ENCODE measurements at regions not wholly inside any gene's neighbourhood (a gene's known extent, or its start where the extent isn't known, plus 50 kb on each side); places are given as distances from the start of the nearest gene placed in this dataset.

DNA sequence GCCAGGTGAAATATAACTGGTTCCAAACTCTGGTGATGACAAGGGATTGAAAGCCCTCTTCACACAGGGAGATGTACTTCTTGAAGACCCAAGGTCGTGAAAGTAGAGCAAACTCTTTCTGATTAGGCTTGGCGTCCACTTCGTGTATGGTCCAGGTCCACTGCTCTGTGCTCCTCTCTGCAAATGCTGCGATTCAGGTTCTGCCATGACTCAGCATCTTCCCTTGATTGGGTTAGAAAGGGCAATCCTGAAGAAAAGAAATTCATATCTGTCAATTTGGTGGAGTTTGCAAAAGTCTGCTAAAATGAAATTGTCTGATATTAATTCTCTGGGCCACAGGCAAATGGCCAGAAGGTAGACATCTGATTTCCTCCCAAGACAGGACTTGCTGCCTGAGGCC lies 431.4 kb downstream of the ACTR3B start:
- TF ChIP-seq, protein P1, sequence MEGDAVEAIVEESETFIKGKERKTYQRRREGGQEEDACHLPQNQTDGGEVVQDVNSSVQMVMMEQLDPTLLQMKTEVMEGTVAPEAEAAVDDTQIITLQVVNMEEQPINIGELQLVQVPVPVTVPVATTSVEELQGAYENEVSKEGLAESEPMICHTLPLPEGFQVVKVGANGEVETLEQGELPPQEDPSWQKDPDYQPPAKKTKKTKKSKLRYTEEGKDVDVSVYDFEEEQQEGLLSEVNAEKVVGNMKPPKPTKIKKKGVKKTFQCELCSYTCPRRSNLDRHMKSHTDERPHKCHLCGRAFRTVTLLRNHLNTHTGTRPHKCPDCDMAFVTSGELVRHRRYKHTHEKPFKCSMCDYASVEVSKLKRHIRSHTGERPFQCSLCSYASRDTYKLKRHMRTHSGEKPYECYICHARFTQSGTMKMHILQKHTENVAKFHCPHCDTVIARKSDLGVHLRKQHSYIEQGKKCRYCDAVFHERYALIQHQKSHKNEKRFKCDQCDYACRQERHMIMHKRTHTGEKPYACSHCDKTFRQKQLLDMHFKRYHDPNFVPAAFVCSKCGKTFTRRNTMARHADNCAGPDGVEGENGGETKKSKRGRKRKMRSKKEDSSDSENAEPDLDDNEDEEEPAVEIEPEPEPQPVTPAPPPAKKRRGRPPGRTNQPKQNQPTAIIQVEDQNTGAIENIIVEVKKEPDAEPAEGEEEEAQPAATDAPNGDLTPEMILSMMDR (conservative IDR thresholded peaks at IDR 0.05; ENCODE audit: low read depth, low read length), result no peak
- TF ChIP-seq EZH2 (IDR thresholded peaks at IDR 0.05; ENCODE audit: borderline replicate concordance, low read depth, low read length, poor library complexity, severe bottlenecking), result no peak
- BruUV-seq (replicated peaks), result no TSS peak
- Histone ChIP-seq H3K27ac (ENCODE audit: low read depth, low read length, poor library complexity, severe bottlenecking) (no peak overlapping the region), H3K4me1 (ENCODE audit: insufficient read depth, low read length, poor library complexity, severe bottlenecking) (no peaks in the 10 kb centered on the region), H3K4me3 (ENCODE audit: low read depth, low read length, poor library complexity, severe bottlenecking) (no peak overlapping the region), H3K9me3 (ENCODE audit: low read depth, low read length, poor library complexity, severe bottlenecking) (no peaks in the 10 kb centered on the region), H3K36me3 (ENCODE audit: insufficient read depth, low read length, poor library complexity, severe bottlenecking) (no peaks in the 10 kb centered on the region), H3K27me3 (replicated peaks; ENCODE audit: insufficient read depth, low read depth, low read length, poor library complexity) (no peaks in the 10 kb centered on the region)
- ChIA-PET CTCF (no interaction called here), POLR2A (ENCODE audit: low non-redundant PET) (no interaction called here)
- DNase-seq (ENCODE audit: low spot score), result no peak
- intact Hi-C loops (cut with micrococcal nuclease; ENCODE audit: unreplicated experiment), result no loop called here

DNA sequence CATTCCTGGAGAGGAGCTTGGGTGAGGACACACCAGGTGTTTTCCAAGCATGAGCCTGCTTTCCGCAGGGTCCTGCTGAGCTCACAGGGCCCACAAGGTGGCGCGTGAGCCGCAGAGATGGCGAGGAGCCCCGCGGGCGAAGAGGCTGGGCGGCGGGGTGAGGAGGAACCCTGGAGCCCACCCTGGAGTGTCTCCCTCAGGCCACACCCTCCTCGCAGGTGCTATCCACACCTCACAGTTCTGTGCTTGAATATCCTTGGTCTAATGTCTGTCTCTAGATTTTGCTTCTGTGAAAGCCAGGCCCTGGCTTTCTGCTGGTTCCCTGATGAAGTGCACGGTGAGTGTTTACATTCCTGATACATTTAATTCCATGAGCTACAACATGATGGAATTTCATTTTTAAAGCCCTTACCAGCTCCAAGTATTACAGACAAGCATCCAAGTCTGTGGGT lies 433.6 kb downstream of the ACTR3B start:
- BruUV-seq (replicated peaks), result no TSS peak
- CTCF ChIA-PET, result no interaction called here
- POLR2A ChIA-PET (ENCODE audit: low non-redundant PET), result no interaction called here
- intact Hi-C loops (cut with micrococcal nuclease; ENCODE audit: unreplicated experiment), result no loop called here
- H3K27me3 ChIP-seq (replicated peaks; ENCODE audit: insufficient read depth, low read depth, low read length, poor library complexity), result no peaks in the 10 kb centered on the region
- H3K4me1 ChIP-seq (ENCODE audit: insufficient read depth, low read length, poor library complexity, severe bottlenecking), result no peaks in the 10 kb centered on the region
- no peak for TF ChIP-seq EZH2 (IDR thresholded peaks at IDR 0.05; ENCODE audit: borderline replicate concordance, low read depth, low read length, poor library complexity, severe bottlenecking)
- TF ChIP-seq, protein P1 (conservative IDR thresholded peaks at IDR 0.05; ENCODE audit: low read depth, low read length), result peak; percentile 78
- no peaks in the 10 kb centered on the region for H3K9me3 ChIP-seq (ENCODE audit: low read depth, low read length, poor library complexity, severe bottlenecking)
- no peak overlapping the region for H3K4me3 ChIP-seq (ENCODE audit: low read depth, low read length, poor library complexity, severe bottlenecking)
- H3K36me3 ChIP-seq (ENCODE audit: insufficient read depth, low read length, poor library complexity, severe bottlenecking), result no peaks in the 10 kb centered on the region
- DNase-seq (ENCODE audit: low spot score), result peak; percentile 35
- no peak overlapping the region for H3K27ac ChIP-seq (ENCODE audit: low read depth, low read length, poor library complexity, severe bottlenecking)

- H3K36me3 ChIP-seq (ENCODE audit: insufficient read depth, low read length, poor library complexity, severe bottlenecking), result no peaks in the 10 kb centered on the region
- POLR2A ChIA-PET (ENCODE audit: low non-redundant PET), result no interaction called here
- no peaks in the 10 kb centered on the region for H3K4me1 ChIP-seq (ENCODE audit: insufficient read depth, low read length, poor library complexity, severe bottlenecking)
- H3K27ac ChIP-seq (ENCODE audit: low read depth, low read length, poor library complexity, severe bottlenecking), result no peak overlapping the region
- BruUV-seq (replicated peaks), result no TSS peak
- H3K9me3 ChIP-seq (ENCODE audit: low read depth, low read length, poor library complexity, severe bottlenecking), result no peaks in the 10 kb centered on the region
- no peaks in the 10 kb centered on the region for H3K27me3 ChIP-seq (replicated peaks; ENCODE audit: insufficient read depth, low read depth, low read length, poor library complexity)
- intact Hi-C loops (cut with micrococcal nuclease; ENCODE audit: unreplicated experiment), result no loop called here
- no peak overlapping the region for H3K4me3 ChIP-seq (ENCODE audit: low read depth, low read length, poor library complexity, severe bottlenecking)
- CTCF ChIA-PET, result no interaction called here
- DNase-seq (ENCODE audit: low spot score), result no peak
- TF ChIP-seq, protein P1 (conservative IDR thresholded peaks at IDR 0.05; ENCODE audit: low read depth, low read length), result no peak
- TF ChIP-seq EZH2 (IDR thresholded peaks at IDR 0.05; ENCODE audit: borderline replicate concordance, low read depth, low read length, poor library complexity, severe bottlenecking), result no peak
Measured at GRCh38 chr7:153217032-153217431, 457.5 kb downstream of the ACTR3B start.

Data from A673 (cell line).